HG02884 (cell line): ENCODE measurements at regions not wholly inside any gene's neighbourhood (a gene's known extent, or its start where the extent isn't known, plus 50 kb on each side); places are given as distances from the start of the nearest gene placed in this dataset.

Experiments
- ATAC-seq: cut with Tn5 transposase; IDR thresholded peaks from one replicate; pipeline ENCODE4 v1.9.1; 2021; ENCODE audit warnings: mild to moderate bottlenecking, moderate library complexity; ENCODE audit not compliant: unreplicated experiment

DNA sequence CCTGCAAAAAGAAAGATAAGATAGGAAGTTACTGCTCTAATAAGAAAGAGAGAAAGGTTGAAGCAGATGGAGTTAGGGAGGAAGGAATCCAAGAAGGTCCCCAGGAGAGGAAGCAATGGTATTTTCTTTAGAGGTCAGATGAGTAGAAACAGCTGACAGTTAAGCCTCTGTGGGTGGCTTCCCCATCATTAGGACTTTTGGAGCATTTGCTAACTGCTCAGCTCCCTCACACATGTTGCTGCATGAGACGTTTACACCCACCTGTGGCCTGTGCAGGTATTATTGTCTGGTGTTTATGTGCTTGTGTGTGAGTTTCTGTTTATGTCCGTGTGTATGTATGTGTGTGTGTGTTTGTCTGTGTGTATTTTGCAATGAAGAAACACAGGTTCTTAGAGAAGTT lies 346.8 kb downstream of the RAB28 start:
- no peak for ATAC-seq

DNA sequence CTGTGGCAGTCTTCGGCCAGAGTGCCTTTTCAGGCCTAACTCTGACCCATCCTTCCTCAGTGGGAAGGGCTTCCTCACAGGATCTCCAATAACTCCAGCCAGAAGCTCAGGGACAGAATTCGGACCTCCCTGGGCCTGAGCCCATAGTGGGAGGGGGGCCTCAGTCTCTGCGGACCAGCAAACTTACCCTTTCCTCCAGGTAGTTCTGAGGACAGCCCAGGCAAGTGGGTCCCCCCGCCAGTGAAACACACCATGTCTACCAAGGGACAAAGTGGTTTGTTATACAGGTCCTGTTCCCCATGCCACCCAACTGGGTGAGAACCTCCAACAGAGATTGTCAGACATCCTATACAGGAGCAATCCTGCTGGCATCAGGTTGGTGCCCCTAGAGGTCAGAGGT lies 350.4 kb downstream of the RAB28 start:
- no peak for ATAC-seq

DNA sequence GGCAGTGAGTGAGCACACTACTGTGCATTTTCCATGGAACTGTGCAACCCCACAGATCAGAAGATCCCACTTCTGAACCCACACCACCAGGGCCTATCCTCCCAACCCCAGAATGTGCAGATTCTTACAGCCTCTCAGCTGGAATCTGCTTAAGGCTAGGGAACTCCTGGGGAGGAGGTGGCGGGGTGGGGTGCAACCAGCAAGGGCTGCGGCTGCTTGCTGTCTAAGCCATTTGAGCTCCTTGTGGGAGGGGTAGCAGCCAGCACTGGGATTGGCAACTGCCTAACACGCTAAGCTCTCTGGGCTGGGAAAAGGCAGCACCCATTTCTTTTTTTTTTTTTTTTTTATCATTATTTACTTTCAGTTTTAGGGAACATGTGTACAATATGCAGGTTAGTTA lies 353.3 kb downstream of the RAB28 start:
- no peak for ATAC-seq

DNA sequence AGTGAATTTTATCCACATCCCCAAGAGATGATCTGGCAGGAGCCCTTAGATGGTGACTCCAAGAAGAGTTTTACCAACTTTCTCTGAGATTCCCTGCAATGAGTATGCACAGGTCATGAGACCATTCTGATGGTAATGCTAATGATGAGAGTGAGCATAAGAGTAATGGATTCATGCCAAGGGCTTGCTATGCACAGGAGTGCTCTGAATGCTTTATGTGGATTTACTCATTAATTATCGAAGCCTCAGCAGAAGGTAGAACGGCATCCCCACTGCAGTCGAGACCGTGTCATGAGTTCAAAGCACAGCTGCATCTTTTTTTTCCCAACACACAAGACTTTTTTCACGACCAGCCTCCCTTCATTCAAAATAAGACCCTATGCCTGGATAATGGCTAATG lies 355.0 kb downstream of the RAB28 start:
- ATAC-seq = no peak

DNA sequence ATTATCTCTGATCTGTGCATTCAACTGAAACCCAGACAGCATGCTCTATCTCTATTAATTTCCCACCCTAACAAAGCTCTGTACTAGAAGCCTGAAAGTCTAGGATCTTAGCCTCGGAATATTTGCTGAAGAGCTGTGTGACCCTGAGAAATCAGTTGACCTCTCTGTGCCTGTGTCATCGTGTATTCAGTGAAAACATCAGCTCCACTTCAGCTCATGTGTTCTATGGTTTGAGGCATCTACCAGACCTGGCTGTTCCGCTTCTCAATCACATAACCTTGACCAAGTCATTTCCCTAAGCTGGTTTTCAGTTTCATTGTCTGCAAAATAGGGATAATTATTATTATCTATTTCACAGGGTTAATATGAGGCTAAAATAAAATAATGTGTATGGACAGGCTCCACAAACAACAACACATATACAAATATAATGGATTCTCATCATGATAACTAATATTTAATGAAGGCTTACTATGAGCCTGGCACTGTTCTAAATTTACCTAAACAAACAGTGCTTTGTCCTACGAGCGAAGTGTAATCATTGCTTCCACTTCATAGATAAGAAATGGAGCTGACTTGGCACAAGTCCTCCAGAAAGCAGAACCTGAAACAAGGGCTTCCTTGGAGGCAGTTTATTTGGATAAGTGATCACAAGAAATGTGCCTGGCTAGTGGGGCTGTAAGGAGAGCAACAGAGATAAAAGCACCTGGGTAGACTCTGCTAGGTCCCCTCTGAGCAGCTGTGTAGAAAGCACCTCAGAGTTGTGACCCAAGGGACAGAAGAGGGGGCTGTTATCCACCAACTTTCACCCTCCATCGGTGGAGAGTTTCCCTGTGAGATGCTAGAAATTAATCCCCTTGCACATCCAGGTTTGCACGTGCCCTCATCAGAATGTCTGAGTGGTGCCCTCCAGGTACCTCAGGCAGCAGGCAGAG lies 356.9 kb downstream of the RAB28 start:
- ATAC-seq = no peak

DNA sequence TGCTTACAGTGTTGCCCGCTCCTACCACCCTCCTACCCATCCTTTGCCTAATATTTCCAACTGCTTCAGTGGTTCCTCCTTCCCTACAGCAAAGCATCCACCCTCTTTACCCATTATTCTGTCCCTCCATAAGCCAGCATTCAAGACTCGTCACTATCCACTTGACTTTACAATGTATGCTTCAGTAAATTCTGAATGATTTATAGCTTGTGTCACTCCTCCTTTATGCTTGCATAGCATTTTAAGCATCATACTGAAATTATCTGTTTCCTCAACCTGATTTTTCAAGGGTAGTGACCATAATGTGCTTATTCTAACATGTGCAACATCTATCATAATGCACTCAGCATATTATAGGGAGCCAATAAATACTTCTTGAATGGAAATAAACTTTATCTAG lies 365.5 kb downstream of the RAB28 start:
- no peak for ATAC-seq

DNA sequence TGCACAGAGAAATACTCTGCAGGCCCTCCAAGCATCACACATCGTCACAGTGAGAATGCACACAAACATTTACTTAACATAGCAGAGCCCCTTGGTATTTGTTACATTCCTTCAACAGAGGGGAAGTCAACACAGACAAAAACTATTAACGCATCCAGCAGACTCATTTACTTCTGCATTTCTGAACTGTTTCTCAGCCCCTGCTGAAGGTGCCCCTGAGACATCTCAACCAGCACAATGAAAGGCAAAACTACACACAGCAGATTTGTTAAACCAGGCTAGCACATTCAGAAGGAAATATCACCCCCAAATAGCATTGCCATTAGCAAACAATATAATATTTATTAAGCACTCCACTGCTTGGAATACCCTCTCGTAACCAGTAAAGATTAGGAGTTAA lies 367.0 kb downstream of the RAB28 start:
- no peak for ATAC-seq

DNA sequence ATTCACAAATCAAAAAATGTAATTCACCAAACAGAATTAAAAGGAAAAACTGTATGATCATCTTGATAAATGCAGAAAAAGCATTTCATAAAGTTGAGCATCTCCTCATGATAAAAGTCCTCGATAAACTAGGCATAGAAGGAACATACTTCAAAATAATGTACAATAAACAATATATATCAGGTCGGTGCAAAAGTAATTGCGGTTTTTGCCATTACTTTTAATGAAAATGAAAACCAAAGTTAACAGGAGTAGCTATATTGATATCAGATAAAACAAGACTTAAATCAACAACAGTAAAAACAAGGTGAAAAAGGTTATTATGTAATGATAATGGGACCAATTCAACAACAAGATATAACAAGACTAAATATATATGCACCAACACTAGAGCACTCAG lies 372.1 kb downstream of the RAB28 start:
- no peak for ATAC-seq

DNA sequence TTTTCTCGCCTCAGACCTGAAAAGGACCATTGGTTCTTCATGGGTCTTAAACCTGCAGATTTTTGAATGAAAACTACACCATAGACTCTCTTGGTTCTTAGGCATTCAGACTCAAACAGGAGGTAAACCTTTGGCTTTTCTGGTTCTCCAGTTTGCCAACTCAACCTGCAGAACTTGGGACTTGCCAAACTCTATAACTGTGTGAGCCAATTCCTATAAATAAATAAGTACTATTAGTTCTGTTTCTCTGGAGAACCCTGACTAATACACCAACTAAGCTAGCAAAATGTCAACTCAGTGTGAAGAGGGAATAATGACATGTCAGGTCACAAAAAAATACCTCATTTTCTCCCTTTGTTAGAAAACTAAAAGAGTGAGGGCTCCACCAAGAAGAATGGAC lies 374.6 kb downstream of the RAB28 start:
- no peak for ATAC-seq

DNA sequence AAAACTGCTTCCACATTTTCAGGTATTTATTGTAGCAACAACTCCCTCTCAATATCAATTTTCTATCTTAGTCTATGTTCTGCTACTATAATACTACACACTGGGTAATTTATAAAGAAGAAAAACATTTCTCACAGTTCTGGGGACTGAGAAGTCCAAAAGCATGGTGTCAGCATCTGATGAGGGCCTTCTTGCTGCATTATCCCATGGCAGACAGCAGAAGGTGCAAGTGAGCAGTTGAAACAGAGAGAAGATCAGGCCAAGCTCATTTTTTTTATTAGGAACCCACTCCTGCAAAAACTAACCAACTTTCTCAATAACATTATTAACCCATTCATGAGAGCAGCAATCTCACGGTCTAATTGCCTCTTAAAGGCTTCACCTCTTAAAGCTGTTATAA lies 376.0 kb downstream of the RAB28 start:
- ATAC-seq = no peak

DNA sequence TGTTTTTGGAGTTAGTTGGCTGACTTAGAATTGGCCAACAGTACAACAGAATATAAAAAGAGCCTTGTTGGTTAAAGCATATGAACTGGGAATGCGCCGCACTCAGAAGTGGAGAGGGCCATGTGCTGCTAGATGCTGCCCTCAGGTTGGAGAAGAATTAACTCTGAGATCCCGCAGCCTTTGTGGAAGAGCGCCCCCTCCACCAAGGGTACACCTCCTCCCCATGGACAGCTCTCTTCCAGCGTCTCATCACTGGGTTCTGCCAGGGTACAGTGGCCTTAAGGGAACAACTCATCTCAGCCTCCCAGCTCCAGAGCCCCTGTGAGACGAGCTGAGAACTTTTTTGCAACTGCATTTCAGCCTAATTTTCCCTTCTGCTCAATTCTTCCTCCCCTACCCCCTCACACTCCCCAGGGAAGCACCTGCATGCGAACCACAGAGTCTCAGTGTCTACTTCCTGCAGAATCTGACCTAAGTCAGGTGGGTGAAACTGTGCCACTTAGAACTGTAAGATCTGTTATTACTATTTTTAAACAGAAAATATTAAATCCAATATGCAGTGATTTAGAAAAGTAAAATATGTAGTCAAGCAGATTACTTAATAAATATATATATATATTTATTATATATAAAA lies 380.6 kb downstream of the RAB28 start:
- no peak for ATAC-seq

DNA sequence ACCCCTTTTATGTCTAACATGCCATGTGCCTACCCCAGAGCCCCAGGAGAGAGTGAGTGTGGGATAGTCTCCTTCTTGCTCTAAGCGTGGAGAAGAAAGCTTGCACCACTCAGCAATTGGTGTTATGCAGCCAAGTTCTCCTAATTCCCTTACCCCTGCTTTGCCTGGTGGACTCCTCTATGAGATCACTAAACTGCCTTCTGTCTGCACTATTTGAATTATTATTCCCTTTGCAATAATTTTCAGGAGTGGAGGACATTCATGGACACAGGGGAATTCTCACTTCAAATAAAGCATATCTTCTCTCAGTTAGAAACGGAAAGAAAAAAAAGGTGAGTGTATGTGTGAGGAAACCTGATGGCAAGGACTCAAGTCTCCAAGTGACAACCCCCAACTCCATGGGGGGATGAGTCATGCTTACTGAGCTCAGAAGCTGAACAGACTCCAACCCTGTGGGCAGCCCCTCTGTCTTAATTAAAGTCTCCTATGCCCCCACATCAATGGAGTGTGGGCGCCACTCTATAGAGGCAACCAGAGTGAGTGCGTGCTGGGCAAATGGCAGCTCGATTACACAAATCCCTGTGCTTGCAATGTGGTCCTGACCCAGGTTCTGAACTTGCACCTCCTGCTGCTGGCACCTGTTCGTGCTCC lies 381.9 kb downstream of the RAB28 start:
- no peak for ATAC-seq

DNA sequence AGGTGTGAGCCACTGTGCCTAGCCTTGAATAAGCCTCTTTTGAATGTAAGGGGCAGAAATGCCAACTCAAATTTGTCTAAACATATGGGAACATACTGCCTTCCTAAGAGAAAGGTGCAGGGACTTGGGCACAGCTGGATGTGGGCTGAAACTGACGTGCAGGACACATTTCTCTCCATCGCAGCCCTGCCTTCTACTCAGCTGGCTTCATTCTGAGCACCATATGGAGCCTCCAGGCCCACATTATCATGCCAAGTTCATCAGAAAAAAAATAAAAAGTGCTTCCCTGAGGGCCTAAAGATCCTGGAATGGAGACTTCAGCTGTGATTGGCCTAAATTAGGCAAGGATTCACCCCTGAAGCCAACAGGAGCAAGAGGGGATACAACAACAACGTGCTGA lies 386.2 kb downstream of the RAB28 start:
- no peak for ATAC-seq

DNA sequence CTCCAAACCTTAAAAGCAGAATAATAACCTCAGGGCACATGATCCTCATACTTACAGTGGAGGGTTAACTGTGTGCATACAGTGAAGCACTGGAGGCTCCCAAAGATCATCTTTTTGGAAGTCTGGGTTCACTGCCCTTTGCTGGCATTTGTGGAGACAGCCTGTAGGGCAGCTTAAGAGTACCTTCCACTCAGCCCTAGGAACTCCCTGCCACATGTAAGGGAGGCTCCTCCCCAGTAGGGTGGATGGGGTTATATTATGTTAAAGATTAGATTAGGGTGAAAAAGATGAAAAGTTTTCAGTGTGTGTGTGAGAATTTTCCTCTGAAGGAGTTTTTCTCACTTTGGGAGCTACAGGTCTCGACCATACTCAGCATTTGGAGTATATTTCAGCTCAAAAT lies 388.4 kb downstream of the RAB28 start:
- ATAC-seq = no peak

DNA sequence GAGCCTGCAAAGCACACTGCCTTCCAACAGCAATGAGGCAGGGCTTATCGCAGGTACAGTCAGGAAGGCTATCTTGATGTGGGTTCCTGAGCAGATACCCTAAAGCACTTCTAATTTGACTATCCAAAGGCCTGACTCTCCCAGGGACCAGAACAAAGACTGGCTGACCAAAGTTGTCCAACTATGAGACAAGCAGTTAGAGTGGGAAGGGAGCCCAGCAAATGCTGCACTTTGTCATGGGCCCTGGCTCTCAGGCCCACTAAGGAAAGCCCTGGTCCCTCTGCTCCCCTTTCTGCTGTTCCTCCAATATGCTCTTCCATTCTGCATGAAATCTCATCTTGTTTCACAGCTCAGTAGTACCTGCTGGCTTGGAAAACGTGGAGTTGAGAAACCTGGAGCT lies 391.0 kb downstream of the RAB28 start:
- no peak for ATAC-seq

DNA sequence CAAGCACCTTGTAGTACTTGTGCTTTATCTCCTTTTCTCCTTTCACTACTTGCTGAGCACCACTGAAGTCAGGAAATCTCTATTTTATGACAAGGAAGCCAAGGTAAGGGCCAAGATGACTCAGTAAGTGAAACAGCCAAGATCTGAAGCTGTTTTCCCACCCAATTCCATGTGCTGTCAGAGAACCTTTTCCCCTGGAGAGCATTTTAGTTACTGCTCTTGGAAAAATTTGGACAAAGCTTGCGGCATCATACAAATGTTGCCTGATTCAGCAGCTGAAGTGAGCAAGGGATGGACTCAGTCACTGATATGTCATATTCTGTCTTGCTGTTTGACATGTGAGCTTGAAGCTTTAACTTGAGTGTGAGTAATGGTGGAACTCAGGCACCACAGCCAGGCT lies 391.4 kb downstream of the RAB28 start:
- no peak for ATAC-seq

DNA sequence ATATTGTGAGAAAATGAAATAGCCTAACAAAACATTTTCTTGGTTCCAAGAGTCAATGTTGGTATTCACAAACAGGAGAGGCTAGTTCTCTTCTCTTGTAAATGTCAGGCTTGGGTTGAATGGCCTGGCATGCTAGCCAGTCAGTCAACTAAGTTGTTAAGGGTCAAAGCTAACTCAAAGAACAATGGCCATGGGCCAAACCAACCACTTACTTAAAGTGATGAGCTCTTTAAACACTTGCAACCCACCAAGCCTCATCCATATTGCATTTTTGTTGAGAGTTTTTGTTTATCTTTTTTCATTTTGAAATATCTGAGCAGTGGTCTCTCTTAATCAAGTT lies 394.5 kb downstream of the RAB28 start:
- ATAC-seq = no peak

DNA sequence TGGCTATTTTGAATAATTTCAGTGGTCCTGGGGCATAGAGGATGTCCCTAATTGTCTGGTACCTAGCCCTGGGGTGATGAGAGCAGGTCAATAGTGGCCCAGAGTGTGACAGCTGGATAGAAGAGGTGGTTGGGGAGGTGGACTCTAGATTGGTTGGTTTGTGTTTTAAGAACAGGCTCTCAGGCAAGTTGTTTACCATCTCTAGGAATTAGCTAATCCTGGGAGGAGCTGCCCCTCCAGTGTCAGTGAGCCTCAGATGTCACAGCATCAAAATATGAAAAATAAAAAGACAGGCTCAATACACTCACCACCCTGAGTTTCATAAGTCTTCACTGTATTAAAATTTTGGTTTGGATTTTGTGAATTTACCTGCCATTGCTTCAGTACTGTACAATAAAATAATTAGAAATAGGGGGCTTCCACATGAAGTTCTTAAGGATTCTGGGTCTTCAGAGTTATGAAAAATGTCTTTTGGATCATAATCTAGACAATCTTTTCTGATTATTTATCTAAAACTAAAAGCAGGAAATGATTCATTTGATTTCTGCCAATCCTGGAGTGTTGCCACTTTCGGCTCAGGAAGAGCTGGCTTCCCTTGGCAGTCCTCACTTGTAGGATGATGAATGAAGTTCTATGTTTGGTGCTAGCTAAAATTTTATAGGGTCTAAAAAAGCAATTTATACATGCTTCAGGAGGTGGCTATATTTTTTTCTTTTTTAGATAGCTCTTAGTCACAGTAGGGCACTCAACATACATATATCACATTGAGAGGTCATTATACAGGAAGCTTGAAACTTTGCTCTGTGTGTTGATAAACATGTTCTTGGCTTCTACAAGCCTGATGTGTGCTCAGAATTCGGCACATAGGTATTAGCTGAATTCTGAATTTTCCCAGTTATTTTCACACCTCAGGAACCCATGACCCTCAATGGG lies 395.1 kb downstream of the RAB28 start:
- no peak for ATAC-seq

DNA sequence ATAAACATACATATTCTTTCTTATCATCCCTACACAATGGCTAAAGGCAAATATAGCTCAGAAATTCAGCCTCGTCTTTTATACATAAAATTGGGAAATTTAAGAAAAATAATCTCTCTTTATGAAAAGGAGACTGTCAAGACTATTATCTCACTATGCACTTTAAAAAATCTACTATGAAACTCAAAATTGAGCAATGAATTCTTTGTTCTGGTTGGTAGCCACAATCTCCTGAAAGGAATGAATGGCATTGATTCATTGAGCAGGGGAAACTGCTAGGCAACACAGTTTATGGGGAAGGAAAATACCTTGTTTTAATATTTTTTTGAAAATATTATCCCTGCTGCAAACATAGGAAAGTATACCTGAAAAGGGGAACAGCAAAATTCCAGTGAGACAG lies 397.1 kb downstream of the RAB28 start:
- ATAC-seq = no peak

DNA sequence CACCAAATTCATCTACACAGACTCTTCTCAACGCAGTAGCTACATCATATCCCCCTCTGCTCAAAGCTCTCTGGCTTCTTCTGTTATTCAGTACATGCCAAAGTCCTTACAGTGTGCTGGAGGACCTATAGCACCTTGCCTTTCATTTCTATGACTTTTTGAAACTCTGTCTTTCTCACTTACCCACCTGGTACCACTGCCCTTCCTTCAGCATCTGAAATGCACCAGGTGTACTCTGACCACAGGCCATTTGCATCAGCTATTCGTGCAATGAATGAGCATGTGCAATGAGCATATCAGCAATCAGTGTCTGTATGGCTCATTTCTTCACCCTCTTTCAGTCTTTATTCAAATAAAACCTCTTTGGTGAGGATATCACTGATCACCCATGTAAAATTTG lies 399.9 kb downstream of the RAB28 start:
- no peak for ATAC-seq

DNA sequence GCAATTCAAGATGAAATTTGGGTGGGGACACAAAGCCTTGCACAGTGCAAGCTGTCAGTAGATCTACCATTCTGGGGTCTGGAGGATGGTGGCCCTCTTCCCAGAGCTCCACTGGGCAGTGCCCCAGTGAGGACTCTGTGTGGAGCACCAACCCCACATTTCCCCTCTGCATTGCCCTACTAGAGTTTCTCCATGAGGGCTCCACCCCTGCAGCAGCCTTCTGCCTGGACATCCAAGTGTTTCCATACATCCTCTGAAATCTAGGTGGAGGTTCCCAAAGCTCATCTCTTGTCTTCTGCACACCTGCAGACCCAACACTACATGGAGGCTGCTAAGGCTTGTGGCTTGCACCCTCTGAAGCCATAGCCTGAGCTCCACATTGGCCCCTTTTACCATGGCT lies 402.3 kb downstream of the RAB28 start:
- no peak for ATAC-seq
